HG03196 (cell line): ENCODE measurements at regions not wholly inside any gene's neighbourhood (a gene's known extent, or its start where the extent isn't known, plus 50 kb on each side); places are given as distances from the start of the nearest gene placed in this dataset.

Experiments used
- ATAC-seq: cut with Tn5 transposase; IDR thresholded peaks from one replicate; pipeline ENCODE4 v1.9.1; 2021; ENCODE audit not compliant: unreplicated experiment

DNA sequence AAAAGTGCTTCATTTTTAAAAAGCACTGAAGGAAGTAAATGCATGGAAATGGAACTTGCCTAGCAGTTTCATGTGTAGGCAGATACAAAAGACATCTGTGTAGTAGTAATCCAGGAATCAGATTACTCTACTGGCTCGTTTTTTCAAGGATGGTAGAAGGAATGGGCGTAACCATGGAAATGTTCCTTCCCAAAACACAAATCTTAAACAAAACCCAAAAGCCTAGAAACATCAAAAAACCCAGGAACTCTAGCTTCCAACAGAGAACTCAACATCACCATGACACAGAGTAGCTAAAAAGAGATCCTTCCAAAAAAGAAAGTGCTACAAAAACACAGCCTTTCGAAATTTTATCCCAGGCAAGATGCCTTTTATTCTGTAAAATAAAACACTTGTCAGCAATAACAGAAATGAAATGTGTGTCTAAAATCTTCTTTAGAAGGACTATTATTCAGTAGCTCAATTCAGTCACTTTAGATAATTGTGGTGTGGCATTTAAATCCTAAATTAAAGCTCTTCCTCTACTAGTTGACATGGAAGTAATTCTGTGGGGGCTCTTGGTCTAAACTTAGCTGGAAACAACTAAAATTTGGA lies 81.7 kb downstream of the FAM217A start:
- no peak for ATAC-seq

GRCh38 chr6:3999800-4000661 lies 78.9 kb downstream of the FAM217A start:
- ATAC-seq, result no peak

DNA sequence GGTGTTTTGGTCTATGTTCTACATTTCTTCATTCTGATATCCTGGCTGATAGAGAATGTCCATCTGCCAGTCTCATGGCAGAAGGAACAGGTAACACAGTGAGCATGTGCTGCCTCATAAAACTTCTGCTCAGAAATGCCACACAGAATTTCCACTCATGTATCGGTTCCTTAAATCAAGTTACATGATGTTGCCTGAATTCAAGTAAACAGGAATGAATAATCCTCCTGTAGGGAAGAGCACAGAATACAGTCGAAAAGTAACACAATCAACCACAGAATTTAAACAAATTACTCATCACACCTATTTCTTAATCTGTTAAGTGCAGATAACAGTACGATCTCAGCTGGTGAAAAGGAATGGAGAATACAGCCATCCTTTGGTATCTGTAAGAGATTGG lies 74.7 kb downstream of the FAM217A start:
- ATAC-seq, result no peak

DNA sequence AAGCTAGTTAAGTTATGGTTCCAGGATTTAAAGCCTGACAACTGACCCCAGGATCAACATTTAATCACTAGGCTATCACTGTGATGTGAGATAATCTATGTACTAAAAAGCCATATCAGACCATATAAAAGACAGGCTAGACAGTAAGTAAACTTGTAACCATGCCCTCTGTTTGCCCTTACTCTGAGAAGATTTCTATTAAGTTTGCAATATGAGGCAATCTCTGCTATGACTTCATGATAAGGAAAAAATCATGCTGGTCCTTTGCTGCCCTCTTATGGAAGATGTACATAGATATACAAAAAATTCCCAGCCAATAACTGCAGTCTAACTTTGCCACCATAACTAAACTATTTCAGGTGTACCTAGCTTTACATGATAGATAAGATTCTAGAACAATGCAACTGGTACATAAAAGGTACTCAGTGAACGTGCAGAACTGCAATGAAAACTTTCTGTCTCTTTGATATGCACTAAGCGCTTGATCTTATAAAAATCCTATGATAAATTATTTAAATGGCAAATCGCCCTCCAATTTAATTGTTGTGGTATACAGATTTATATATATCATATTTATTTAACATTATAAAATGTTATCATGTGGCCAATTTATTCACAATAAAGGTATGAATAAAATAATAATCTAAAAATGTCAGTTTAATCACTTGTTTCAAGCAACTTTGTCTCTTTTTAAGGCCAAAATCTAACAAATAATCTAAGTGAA lies 70.5 kb downstream of the FAM217A start:
- no peak for ATAC-seq

DNA sequence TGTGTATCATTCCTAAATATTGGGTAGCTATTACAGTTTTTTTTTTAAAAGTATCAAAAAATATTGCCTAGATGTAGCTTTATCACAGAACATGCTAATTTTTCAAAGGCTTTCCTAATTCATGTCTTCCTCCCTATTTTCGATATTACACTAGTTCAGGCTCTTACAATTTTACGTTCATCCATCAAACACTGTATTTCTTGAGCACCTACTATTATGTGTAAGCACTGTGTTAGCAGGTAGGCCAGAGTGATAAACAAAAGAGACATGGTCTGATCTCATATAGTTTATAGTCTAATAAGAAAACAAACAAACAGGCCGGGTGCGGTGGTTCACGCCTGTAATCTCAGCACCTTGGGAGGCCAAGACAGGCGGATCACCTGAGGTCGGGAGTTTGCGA lies 69.5 kb downstream of the FAM217A start:
- ATAC-seq, result no peak

DNA sequence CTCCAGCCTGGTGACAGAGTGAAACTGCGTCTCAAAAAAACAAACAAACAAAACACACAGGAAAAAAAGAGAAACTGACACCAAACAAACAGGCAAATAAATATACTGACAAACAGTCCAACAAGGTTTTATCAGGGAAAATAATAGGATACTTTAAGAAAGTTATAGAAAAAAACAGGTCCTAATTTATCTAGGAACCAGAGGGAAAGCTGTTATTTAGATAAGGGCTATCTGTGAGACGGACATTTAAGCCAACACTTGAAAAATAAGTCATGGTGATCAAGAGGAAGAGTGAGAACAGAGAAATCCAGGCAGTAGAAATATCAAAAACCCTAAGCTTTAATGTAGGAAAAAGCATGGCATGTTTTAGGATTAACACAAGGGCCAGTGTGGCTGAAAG lies 68.9 kb downstream of the FAM217A start:
- ATAC-seq, result no peak

DNA sequence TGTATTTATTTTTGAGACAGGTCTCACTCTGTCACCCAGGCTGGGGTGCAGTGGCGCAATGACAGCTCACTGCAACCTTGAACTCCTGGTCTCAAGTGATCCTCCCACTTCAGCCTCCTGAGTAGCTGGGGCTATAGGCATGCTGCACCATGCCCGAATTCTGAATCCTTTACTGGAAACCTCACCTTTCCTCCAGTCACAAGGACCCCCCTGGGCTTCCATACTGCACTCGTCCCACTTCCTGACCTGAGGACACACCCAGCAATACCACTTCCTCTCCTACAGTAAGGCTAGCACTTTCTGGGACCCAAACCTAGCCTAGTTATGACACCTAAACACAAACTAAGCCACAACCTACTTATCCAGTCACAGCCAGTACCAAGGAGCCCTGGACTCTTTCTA lies 68.2 kb downstream of the FAM217A start:
- ATAC-seq, result peak; percentile 51

- no peak for ATAC-seq
These were observed 66.1 kb downstream of the FAM217A start for GRCh38 chr6:4012826-4013225.

GRCh38 chr6:4017058-4017739 lies 61.7 kb downstream of the FAM217A start:
- no peak for ATAC-seq

DNA sequence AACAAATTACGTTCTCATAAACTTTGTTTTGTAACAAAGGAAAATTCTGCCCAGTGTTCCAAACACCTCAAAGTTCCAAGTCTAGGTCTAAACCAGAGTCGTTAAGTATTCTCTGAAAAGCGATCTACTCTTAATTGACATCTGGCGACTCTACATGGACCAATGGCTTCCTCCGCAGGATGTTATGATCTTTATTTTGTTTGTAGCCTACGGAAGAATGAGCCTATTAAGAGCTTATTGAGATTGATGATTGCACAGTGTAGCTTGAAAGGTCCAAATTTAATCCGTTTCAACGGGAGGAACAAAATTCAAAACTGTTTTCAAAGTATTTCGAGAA lies 61.1 kb downstream of the FAM217A start:
- no peak for ATAC-seq

DNA sequence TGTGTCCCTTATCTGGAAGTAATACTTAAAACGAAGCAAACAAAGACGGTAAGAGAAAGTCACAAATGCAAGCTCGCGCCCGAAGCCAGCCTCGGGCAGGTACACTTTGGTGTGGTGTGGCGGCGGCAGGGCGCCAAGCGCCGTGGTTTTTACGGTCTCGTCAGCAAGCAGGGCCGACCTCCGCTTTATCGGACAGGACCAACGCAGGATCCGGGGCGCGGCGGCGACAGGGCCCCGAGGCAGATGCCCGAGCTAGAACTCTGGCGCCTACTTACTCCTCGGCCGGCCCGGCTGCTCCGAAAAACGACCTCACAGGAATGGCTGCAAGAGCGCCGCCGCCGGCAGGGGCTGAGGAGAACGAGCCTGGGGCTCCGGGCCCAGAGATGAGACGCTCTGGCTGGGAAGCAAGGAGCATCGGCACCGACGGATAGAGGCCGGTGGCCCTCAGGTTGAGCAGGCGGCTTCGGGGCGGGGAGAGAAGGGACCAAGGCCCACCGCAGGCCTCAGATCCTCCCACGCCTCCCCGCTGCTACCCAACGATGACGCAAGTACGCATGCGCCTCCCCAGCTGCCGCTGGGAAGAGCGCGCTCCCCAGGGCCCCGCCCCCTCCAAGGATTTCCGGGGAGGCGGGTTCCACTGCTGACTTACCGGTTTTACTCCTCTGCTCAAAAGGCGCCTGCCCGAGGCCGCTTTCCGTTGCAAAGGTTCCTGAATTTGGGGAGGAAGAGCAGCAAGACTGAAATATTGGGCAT lies 60.6 kb downstream of the FAM217A start:
- ATAC-seq, result peak; percentile 71
